Activated CD8-positive, alpha-beta T cell treated with anti-CD3 and anti-CD28 coated beads for 36 hours (primary cell): ENCODE measurements at regions not wholly inside any gene's neighbourhood (a gene's known extent, or its start where the extent isn't known, plus 50 kb on each side); places are given as distances from the start of the nearest gene placed in this dataset.

Experiments
- ATAC-seq: fragments of 200-7000 bp; cut with Tn5 transposase; one replicate; pipeline ENCODE4 v1.10.0; 2021; ENCODE audit warnings: mild to moderate bottlenecking, moderate library complexity
- CTCF ChIA-PET: fragments of 350-600 bp; sonication (Branson Sonifier 250); formaldehyde crosslinking; loops from one replicate; lab custom pipeline; 2021; ENCODE audit warnings: antibody characterized with exemption; lab: Charles Lee
- POLR2A ChIA-PET: fragments of 350-600 bp; sonication (Branson Sonifier 250); formaldehyde crosslinking; loops from one replicate; lab custom pipeline; 2021; ENCODE audit warnings: antibody characterized with exemption; lab: Charles Lee
- DNase-seq: peaks from one replicate; pipeline ENCODE4 v3.0.0-alpha.2; 2020
- H3K27ac Mint-ChIP-seq: one replicate; pipeline ENCODE4 v1.8.0; 2021; ENCODE audit warnings: mild to moderate bottlenecking, mixed read lengths
- H3K27me3 Mint-ChIP-seq: one replicate; pipeline ENCODE4 v1.8.0; 2021; ENCODE audit warnings: mixed read lengths
- H3K36me3 Mint-ChIP-seq: one replicate; pipeline ENCODE4 v1.8.0; 2021; ENCODE audit warnings: low read depth, mixed read lengths
- H3K4me1 Mint-ChIP-seq: one replicate; pipeline ENCODE4 v1.8.0; 2021; ENCODE audit warnings: low read depth, mixed read lengths
- H3K4me3 Mint-ChIP-seq: one replicate; pipeline ENCODE4 v1.8.0; 2021; ENCODE audit warnings: mild to moderate bottlenecking, moderate library complexity, mixed read lengths
- H3K9me3 Mint-ChIP-seq: one replicate; pipeline ENCODE4 v1.8.0; 2021; ENCODE audit warnings: mixed read lengths
- CTCF ChIP-seq: fragments of 200-600 bp; IDR thresholded peaks from one replicate; pipeline ENCODE4 v1.8.0; 2022; ENCODE audit warnings: antibody characterized with exemption, mild to moderate bottlenecking
- intact Hi-C: fragments of 100-400 bp; cut with micrococcal nuclease; formaldehyde crosslinking; loops from one replicate; pipeline ENCODE4 v1.10.0; 2022

DNA sequence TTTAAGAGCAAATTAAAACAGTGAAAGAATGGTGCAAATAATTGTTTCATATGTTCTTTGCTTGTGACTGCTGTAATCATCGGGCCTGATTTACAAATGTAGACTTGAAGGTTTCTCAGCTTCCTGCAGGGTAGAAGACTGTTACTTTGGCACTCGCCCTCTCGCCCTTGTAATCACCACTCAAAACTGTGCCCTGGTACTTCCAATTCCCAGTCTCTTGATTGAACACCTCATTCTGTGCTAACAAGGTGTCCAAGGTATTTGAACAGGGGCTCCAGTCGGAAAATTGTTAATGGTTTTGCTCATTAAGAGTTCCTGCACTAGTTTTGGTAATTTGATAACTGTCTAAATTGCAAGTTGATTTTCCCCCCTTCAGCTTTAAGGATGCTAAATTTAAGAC lies 209.5 kb downstream of the ZIC1 start:
- DNase-seq (no peak), ATAC-seq (no peak)
- Mint-ChIP-seq H3K4me3 (no peak overlapping the region), H3K27me3 (no peaks in the 10 kb centered on the region), H3K27ac (no peak overlapping the region), H3K4me1 (no peaks in the 10 kb centered on the region), H3K36me3 (no peaks in the 10 kb centered on the region), H3K9me3 (peaks cover 5% of the 10 kb centered on the region)
- POLR2A ChIA-PET: no interaction called here
- intact Hi-C loops: no loop called here
- CTCF ChIA-PET: no interaction called here
- no peak for TF ChIP-seq CTCF

GRCh38 chr3:147619921-147620560 lies 210.9 kb downstream of the ZIC1 start:
- DNase-seq: no peak
- no peak overlapping the region for H3K4me3 Mint-ChIP-seq
- intact Hi-C loops: no loop called here
- POLR2A ChIA-PET: no interaction called here
- CTCF ChIA-PET: no interaction called here
- H3K36me3 Mint-ChIP-seq: no peaks in the 10 kb centered on the region
- no peak for TF ChIP-seq CTCF
- H3K27ac Mint-ChIP-seq: no peak overlapping the region
- no peaks in the 10 kb centered on the region for H3K27me3 Mint-ChIP-seq
- H3K4me1 Mint-ChIP-seq: no peaks in the 10 kb centered on the region
- no peak for ATAC-seq
- peaks cover 6% of the 10 kb centered on the region for H3K9me3 Mint-ChIP-seq

- Mint-ChIP-seq H3K36me3 (no peaks in the 10 kb centered on the region), H3K4me3 (no peak overlapping the region), H3K27ac (no peak overlapping the region), H3K27me3 (no peaks in the 10 kb centered on the region), H3K9me3 (peaks cover 6% of the 10 kb centered on the region), H3K4me1 (no peaks in the 10 kb centered on the region)
- ChIA-PET CTCF (no interaction called here), POLR2A (no interaction called here)
- ATAC-seq (no peak), DNase-seq (no peak)
- intact Hi-C loops: no loop called here
- no peak for TF ChIP-seq CTCF
These were observed 211.7 kb downstream of the ZIC1 start for GRCh38 chr3:147620906-147621305.

GRCh38 chr3:147630921-147631415 lies 221.8 kb downstream of the ZIC1 start:
- POLR2A ChIA-PET: no interaction called here
- Mint-ChIP-seq H3K36me3 (no peaks in the 10 kb centered on the region), H3K27ac (no peak overlapping the region), H3K4me1 (no peaks in the 10 kb centered on the region), H3K9me3 (peaks cover 10% of the 10 kb centered on the region), H3K4me3 (no peak overlapping the region), H3K27me3 (no peaks in the 10 kb centered on the region)
- TF ChIP-seq CTCF: no peak
- CTCF ChIA-PET: no interaction called here
- ATAC-seq (no peak), DNase-seq (no peak)
- intact Hi-C loops: no loop called here

- H3K27ac Mint-ChIP-seq: no peak overlapping the region
- no peaks in the 10 kb centered on the region for H3K27me3 Mint-ChIP-seq
- intact Hi-C loops: no loop called here
- ChIA-PET CTCF (no interaction called here), POLR2A (no interaction called here)
- no peaks in the 10 kb centered on the region for H3K4me1 Mint-ChIP-seq
- no peaks in the 10 kb centered on the region for H3K36me3 Mint-ChIP-seq
- H3K4me3 Mint-ChIP-seq: no peak overlapping the region
- no peak for TF ChIP-seq CTCF
- H3K9me3 Mint-ChIP-seq: peaks cover 16% of the 10 kb centered on the region
- DNase-seq (no peak), ATAC-seq (no peak)
These were observed 231.6 kb downstream of the ZIC1 start for GRCh38 chr3:147640781-147641180.
